SK-N-SH (cell line): ENCODE measurements at regions not wholly inside any gene's neighbourhood (a gene's known extent, or its start where the extent isn't known, plus 50 kb on each side); places are given as distances from the start of the nearest gene placed in this dataset.

Source experiments
- CTCF ChIA-PET: fragments of 300-600, 350-600 bp; formaldehyde crosslinking; extraction: SDS; loops from one replicate; lab custom pipeline; 2021; lab: Yijun Ruan, JAX
- POLR2A ChIA-PET: fragments of 350-600 bp; sonication (Branson Sonifier 250); formaldehyde crosslinking; extraction: SDS; loops from one replicate; lab custom pipeline; 2020; ENCODE audit warnings: antibody characterized with exemption, inconsistent platforms; lab: Yijun Ruan, JAX
- DNase-seq: peaks from one replicate; pipeline ENCODE4 v3.0.0; 2012
- H2AFZ ChIP-seq: fragments of 200-600 bp; sonication (generic); 2 replicates; pipeline ENCODE4 v1.8.1; 2016; ENCODE audit warnings: antibody characterized with exemption, mild to moderate bottlenecking, low read depth
- H3F3A ChIP-seq: fragments of 200-600 bp; sonication (generic); replicated peaks from 2 replicates; pipeline ENCODE3; 2016; ENCODE audit warnings: antibody characterized with exemption, mild to moderate bottlenecking; ENCODE audit not compliant: insufficient read depth
- H3K27ac ChIP-seq, 2 experiments: fragments of 200-500 bp in 1 of 2; fragments of 200-600 bp in 1 of 2; sonication (Bioruptor generic) in 1 of 2; sonication (generic), shearing (Covaris generic) in 1 of 2; 2 replicates each; pipeline versions ENCODE4 v1.5.1 to v1.6.1; 2014 to 2016; ENCODE audit warnings: low read depth in 2 of 2, inconsistent platforms in 1 of 2, low read length in 1 of 2, mild to moderate bottlenecking in 1 of 2, mixed read lengths in 1 of 2
- H3K27me3 ChIP-seq: fragments of 200-600 bp; sonication (generic), shearing (Covaris generic); 2 replicates; pipeline ENCODE4 v1.6.1; 2016; ENCODE audit warnings: mixed run types; ENCODE audit not compliant: insufficient read depth
- H3K36me3 ChIP-seq, 2 experiments: fragments of 200-500 bp in 1 of 2; fragments of 200-600 bp in 1 of 2; sonication (Bioruptor generic) in 1 of 2; sonication (generic) in 1 of 2; replicated peaks in 1 of 2; 2 replicates each; pipeline versions ENCODE3 to v1.5.1; 2014 to 2016; ENCODE audit warnings: low read length in 1 of 2, mild to moderate bottlenecking in 1 of 2; ENCODE audit not compliant: insufficient read depth in 2 of 2, control insufficient read depth in 1 of 2
- H3K4me1 ChIP-seq, 2 experiments: fragments of 200-500 bp in 1 of 2; fragments of 200-600 bp in 1 of 2; sonication (Bioruptor generic) in 1 of 2; sonication (generic), shearing (Covaris generic) in 1 of 2; 2 replicates each; pipeline versions ENCODE4 v1.5.1 to v1.6.1; 2014 to 2016; ENCODE audit warnings: low read depth in 1 of 2, low read length in 1 of 2, mixed run types in 1 of 2; ENCODE audit not compliant: insufficient read depth in 2 of 2, control insufficient read depth in 1 of 2
- H3K4me2 ChIP-seq: fragments of 200-600 bp; sonication (generic), shearing (Covaris generic); 2 replicates; pipeline ENCODE4 v1.6.1; 2017; ENCODE audit warnings: mixed run types
- H3K4me3 ChIP-seq, 2 experiments: fragments of 200-500 bp in 1 of 2; fragments of 200-600 bp in 1 of 2; sonication (Bioruptor generic) in 1 of 2; sonication (generic), shearing (Covaris generic) in 1 of 2; 2 replicates each; pipeline versions ENCODE4 v1.5.1 to v1.8.1; 2014 to 2016; ENCODE audit warnings: low read depth in 2 of 2, inconsistent platforms in 1 of 2, low read length in 1 of 2, mild to moderate bottlenecking in 1 of 2, mixed read lengths in 1 of 2, moderate library complexity in 1 of 2
- H3K79me2 ChIP-seq: fragments of 200-600 bp; sonication (generic); 2 replicates; pipeline ENCODE4 v1.8.1; 2017; ENCODE audit warnings: mild to moderate bottlenecking; ENCODE audit not compliant: insufficient read depth
- H3K9ac ChIP-seq: fragments of 200-600 bp; sonication (generic); 2 replicates; pipeline ENCODE4 v1.6.1; 2017; ENCODE audit warnings: mixed run types
- H3K9me2 ChIP-seq: fragments of 200-600 bp; sonication (generic); 2 replicates; pipeline ENCODE4 v1.6.1; 2017; ENCODE audit warnings: mixed run types
- H3K9me3 ChIP-seq: fragments of 200-600 bp; sonication (generic); 2 replicates; pipeline ENCODE4 v1.6.1; 2017; ENCODE audit warnings: mixed run types, mild to moderate bottlenecking, moderate library complexity
- H4K20me1 ChIP-seq: fragments of 200-600 bp; sonication (generic); 2 replicates; pipeline ENCODE4 v1.6.1; 2017; ENCODE audit warnings: mild to moderate bottlenecking, mixed run types; ENCODE audit not compliant: insufficient read depth
- CHD2 ChIP-seq: fragments of 150-350 bp; IDR thresholded peaks from 2 replicates; pipeline ENCODE4 v1.6.1; 2018; ENCODE audit warnings: low read length; ENCODE audit not compliant: partially characterized antibody
- ELF1 ChIP-seq: IDR thresholded peaks from 2 replicates; pipeline ENCODE4 v1.4.0; 2012
- FOSL2 ChIP-seq: IDR thresholded peaks from 2 replicates; pipeline ENCODE4 v1.4.0; 2012; ENCODE audit warnings: low read depth, mild to moderate bottlenecking, moderate library complexity, borderline replicate concordance
- GABPA ChIP-seq: IDR thresholded peaks from 2 replicates; pipeline ENCODE4 v1.4.0; 2012; ENCODE audit warnings: low read depth, mild to moderate bottlenecking
- JUND ChIP-seq: IDR thresholded peaks from 2 replicates; pipeline ENCODE4 v1.4.0; 2012
- NFIC ChIP-seq: IDR thresholded peaks from 2 replicates; pipeline ENCODE4 v1.4.0; 2012; ENCODE audit warnings: borderline replicate concordance
- PBX3 ChIP-seq: IDR thresholded peaks from 2 replicates; pipeline ENCODE4; 2012
- RAD21 ChIP-seq: IDR thresholded peaks from 2 replicates; pipeline ENCODE4 v1.6.1; 2012; ENCODE audit warnings: mild to moderate bottlenecking, low read length
- SIN3A ChIP-seq: IDR thresholded peaks from 2 replicates; pipeline ENCODE4 v1.6.1; 2012; ENCODE audit warnings: low read depth, mild to moderate bottlenecking, low read length, moderate library complexity, borderline replicate concordance
- TAF1 ChIP-seq: IDR thresholded peaks from 2 replicates; pipeline ENCODE4 v1.6.1; 2012; ENCODE audit warnings: low read depth, mild to moderate bottlenecking, low read length, moderate library complexity, borderline replicate concordance
- TEAD4 ChIP-seq: IDR thresholded peaks from 2 replicates; pipeline ENCODE4 v1.4.0; 2012; ENCODE audit warnings: mild to moderate bottlenecking, borderline replicate concordance; ENCODE audit not compliant: insufficient read depth
- YY1 ChIP-seq: IDR thresholded peaks from 2 replicates; pipeline ENCODE4 v1.4.0; 2012; ENCODE audit warnings: low read depth, mild to moderate bottlenecking
- ZBTB33 ChIP-seq: IDR thresholded peaks from 2 replicates; pipeline ENCODE4 v1.4.0; 2012; ENCODE audit warnings: low read depth, borderline replicate concordance
- WGBS: methylation state at CpG from one replicate; pipeline ENCODE4 v1.1.6; 2017; ENCODE audit warnings: low lambda C conversion rate; 5-methylcytosine and 5-hydroxymethylcytosine counted together

GRCh38 chr22:27483095-27483785, 318.3 kb downstream of the MN1 start:
- Histone ChIP-seq H3K4me3 (no peak overlapping the region), H4K20me1 (no peaks in the 10 kb centered on the region), H2AFZ (no peak overlapping the region), H3K27me3 (no peaks in the 10 kb centered on the region), H3K36me3 (no peaks in the 10 kb centered on the region), H3K9me3 (no peaks in the 10 kb centered on the region), H3K79me2 (no peaks in the 10 kb centered on the region), H3K9ac (no peak overlapping the region), H3K4me1 (no peaks in the 10 kb centered on the region), H3K4me2 (no peak overlapping the region), H3K9me2 (no peaks in the 10 kb centered on the region), H3F3A (no peaks in the 10 kb centered on the region), H3K27ac (no peak overlapping the region)
- 75% methylated on average over 10 of the region's 12 CpGs for WGBS
- no peak for DNase-seq
- ChIA-PET POLR2A (no interaction called here), CTCF (interaction anchor here (1.2 kb wide), 1 partner anchor 10 kb away, joined by 3 read pairs; no protein-coding TSS in a partner anchor)
- TF ChIP-seq ELF1 (no peak), CHD2 (no peak), GABPA (no peak), JUND (no peak), RAD21 (no peak), PBX3 (no peak), YY1 (no peak), SIN3A (no peak), TEAD4 (no peak), ZBTB33 (no peak), NFIC (no peak), FOSL2 (no peak)

- 90% methylated on average over 3 of the region's 3 CpGs for WGBS
Measured at GRCh38 chr22:27485842-27486241, 315.7 kb downstream of the MN1 start.

More at GRCh38 chr22:27485842-27486241, 315.7 kb downstream of the MN1 start:
- no peaks in the 10 kb centered on the region for H3K36me3 ChIP-seq
- H3K9me3 ChIP-seq = no peaks in the 10 kb centered on the region
- TF ChIP-seq ELF1 (no peak), TAF1 (no peak), JUND (no peak), GABPA (no peak)
- TF ChIP-seq, all 33 proteins: peak for 0
- Histone ChIP-seq H3K4me2 (no peak overlapping the region), H3K9ac (no peak overlapping the region), H3F3A (no peaks in the 10 kb centered on the region), H4K20me1 (no peaks in the 10 kb centered on the region), H3K4me3 (no peak overlapping the region), H3K9me2 (no peaks in the 10 kb centered on the region), H3K4me1 (peaks cover 5 to 12% of the 10 kb centered on the region in 2 experiments; a peak in 2 of 4 replicates), H3K27ac (no peak overlapping the region), H3K27me3 (no peaks in the 10 kb centered on the region), H3K79me2 (no peaks in the 10 kb centered on the region), H2AFZ (no peak overlapping the region)
- ChIA-PET CTCF (no interaction called here), POLR2A (no interaction called here)
- DNase-seq = no peak
